Activated T-helper 17 cell treated with anti-CD3 and anti-CD28 coated beads, Interleukin-2, amount 50 U/mL, for 72 hours (primary cell): ENCODE measurements at regions not wholly inside any gene's neighbourhood (a gene's known extent, or its start where the extent isn't known, plus 50 kb on each side); places are given as distances from the start of the nearest gene placed in this dataset.
A peak's percentile ranks its signal among the peaks of the same experiment; 100 is the strongest.

ENCODE experiments used
- ATAC-seq: fragments of 150-1000 bp; cut with Tn5 transposase; replicated peaks from 2 replicates; pipeline ENCODE4 v1.10.0; 2021; ENCODE audit warnings: mild to moderate bottlenecking, moderate library complexity
- H3K27ac Mint-ChIP-seq: one replicate; pipeline ENCODE4 v1.8.0; 2022; ENCODE audit warnings: mixed read lengths
- H3K27me3 Mint-ChIP-seq: one replicate; pipeline ENCODE4 v1.8.0; 2022; ENCODE audit warnings: mixed read lengths
- H3K36me3 Mint-ChIP-seq: one replicate; pipeline ENCODE4 v1.8.0; 2022; ENCODE audit warnings: low read depth, mild to moderate bottlenecking, mixed read lengths
- H3K4me1 Mint-ChIP-seq: one replicate; pipeline ENCODE4 v1.8.0; 2022; ENCODE audit warnings: mixed read lengths
- H3K4me3 Mint-ChIP-seq: one replicate; pipeline ENCODE4 v1.8.0; 2022; ENCODE audit warnings: mild to moderate bottlenecking, mixed read lengths
- H3K9me3 Mint-ChIP-seq: one replicate; pipeline ENCODE4 v1.8.0; 2022; ENCODE audit warnings: mixed read lengths

- Mint-ChIP-seq H3K4me3 (no peak overlapping the region), H3K27ac (no peak overlapping the region), H3K4me1 (peaks cover 22% of the 10 kb centered on the region), H3K36me3 (peaks cover 6% of the 10 kb centered on the region), H3K27me3 (no peaks in the 10 kb centered on the region), H3K9me3 (no peaks in the 10 kb centered on the region)
- ATAC-seq: no peak
Observed at GRCh38 chr13:74032325-74032724, 101.9 kb downstream of the KLF12 start.

- H3K27ac Mint-ChIP-seq: peak overlapping the region; percentile 80
- peaks cover 36% of the 10 kb centered on the region for H3K4me1 Mint-ChIP-seq
- H3K36me3 Mint-ChIP-seq: peaks cover 15% of the 10 kb centered on the region
- H3K9me3 Mint-ChIP-seq: peaks cover 4% of the 10 kb centered on the region
- H3K4me3 Mint-ChIP-seq: peak overlapping the region; percentile 82
- ATAC-seq: no peak
- H3K27me3 Mint-ChIP-seq: no peaks in the 10 kb centered on the region
Observed at GRCh38 chr13:74027161-74027779, 106.9 kb downstream of the KLF12 start.

GRCh38 chr13:74026753-74027152, 107.5 kb downstream of the KLF12 start:
- peak overlapping the region; percentile 82 for H3K4me3 Mint-ChIP-seq
- ATAC-seq: peak; percentile 97
- no peaks in the 10 kb centered on the region for H3K27me3 Mint-ChIP-seq
- peaks cover 4% of the 10 kb centered on the region for H3K9me3 Mint-ChIP-seq
- H3K4me1 Mint-ChIP-seq: peaks cover 35% of the 10 kb centered on the region
- peak overlapping the region; percentile 80 for H3K27ac Mint-ChIP-seq
- H3K36me3 Mint-ChIP-seq: peaks cover 20% of the 10 kb centered on the region

DNA sequence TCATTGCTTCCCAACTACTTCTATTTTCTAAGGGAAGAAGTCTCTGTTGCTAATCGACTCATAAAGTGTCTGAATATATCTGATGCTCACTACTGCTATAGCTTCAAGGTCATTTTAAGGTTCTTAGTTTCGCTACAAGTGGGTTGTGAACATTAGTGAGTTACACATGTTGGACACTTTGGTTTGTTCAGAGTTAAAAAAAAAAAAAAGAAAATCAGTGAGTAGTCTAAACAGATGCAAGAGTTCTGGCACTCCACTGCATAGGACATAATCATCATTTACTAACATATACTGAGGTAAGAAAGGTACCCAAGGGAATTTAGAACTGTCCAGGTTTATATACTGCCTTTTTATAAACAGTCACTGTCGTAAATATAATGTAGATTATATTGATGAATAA, 108.8 kb downstream of the KLF12 start:
- Mint-ChIP-seq H3K4me3 (peak overlapping the region; percentile 54), H3K36me3 (peaks cover 22% of the 10 kb centered on the region), H3K9me3 (peaks cover 4% of the 10 kb centered on the region), H3K27me3 (no peaks in the 10 kb centered on the region), H3K4me1 (peaks cover 36% of the 10 kb centered on the region), H3K27ac (no peak overlapping the region)
- peak; percentile 31 for ATAC-seq

GRCh38 chr13:74024856-74025255, 109.3 kb downstream of the KLF12 start:
- Mint-ChIP-seq H3K27ac (no peak overlapping the region), H3K36me3 (peaks cover 26% of the 10 kb centered on the region), H3K27me3 (no peaks in the 10 kb centered on the region), H3K4me1 (peaks cover 37% of the 10 kb centered on the region), H3K9me3 (peaks cover 6% of the 10 kb centered on the region), H3K4me3 (peak overlapping the region; percentile 54)
- peak; percentile 44 for ATAC-seq

DNA sequence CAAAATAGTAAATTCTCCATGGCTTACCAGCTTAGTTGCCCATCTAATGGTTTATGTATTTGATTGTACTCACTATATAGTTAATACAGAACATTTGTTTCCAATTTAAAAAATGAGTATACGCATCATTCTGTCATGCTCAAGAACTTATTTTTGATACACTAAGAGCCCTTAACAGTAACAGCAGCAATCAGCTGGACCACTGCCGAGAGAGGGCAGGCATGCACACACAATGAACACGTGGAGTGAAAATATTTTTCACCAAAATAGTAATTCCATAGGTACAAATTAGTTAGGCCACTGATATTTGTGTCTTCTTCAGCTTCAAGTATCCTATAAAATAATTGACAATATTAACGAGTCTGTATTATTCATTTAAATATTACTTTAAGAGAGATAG, 109.9 kb downstream of the KLF12 start:
- Mint-ChIP-seq H3K27me3 (no peaks in the 10 kb centered on the region), H3K4me1 (peaks cover 32% of the 10 kb centered on the region), H3K4me3 (no peak overlapping the region), H3K9me3 (peaks cover 6% of the 10 kb centered on the region), H3K27ac (no peak overlapping the region), H3K36me3 (peaks cover 26% of the 10 kb centered on the region)
- ATAC-seq: no peak

DNA sequence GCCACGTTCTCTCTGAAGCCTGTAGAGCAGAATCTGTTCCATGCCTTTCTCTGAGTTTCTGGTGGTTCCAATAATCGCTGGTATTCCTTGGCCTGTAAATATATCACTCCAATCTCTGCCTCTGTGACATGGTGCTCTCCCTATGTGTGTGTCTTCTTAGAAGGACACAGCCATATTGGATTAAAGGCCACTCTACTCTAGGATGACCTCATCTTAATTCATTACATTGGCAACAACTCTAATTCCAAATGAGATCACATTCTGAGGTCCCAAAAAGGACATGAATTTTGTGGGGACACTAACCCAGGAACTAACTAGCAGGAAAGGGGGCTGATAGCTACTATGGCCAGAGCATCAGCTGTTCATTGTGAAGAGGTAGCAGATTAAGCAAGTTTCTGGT, 110.7 kb downstream of the KLF12 start:
- no peak overlapping the region for H3K4me3 Mint-ChIP-seq
- no peaks in the 10 kb centered on the region for H3K27me3 Mint-ChIP-seq
- no peak for ATAC-seq
- H3K36me3 Mint-ChIP-seq: peaks cover 26% of the 10 kb centered on the region
- H3K9me3 Mint-ChIP-seq: peaks cover 6% of the 10 kb centered on the region
- peaks cover 32% of the 10 kb centered on the region for H3K4me1 Mint-ChIP-seq
- no peak overlapping the region for H3K27ac Mint-ChIP-seq

GRCh38 chr13:74021505-74021904, 112.7 kb downstream of the KLF12 start:
- no peaks in the 10 kb centered on the region for H3K27me3 Mint-ChIP-seq
- H3K4me3 Mint-ChIP-seq: no peak overlapping the region
- H3K36me3 Mint-ChIP-seq: peaks cover 26% of the 10 kb centered on the region
- no peak overlapping the region for H3K27ac Mint-ChIP-seq
- peaks cover 25% of the 10 kb centered on the region for H3K4me1 Mint-ChIP-seq
- ATAC-seq: no peak
- H3K9me3 Mint-ChIP-seq: peaks cover 6% of the 10 kb centered on the region

GRCh38 chr13:74018062-74018431, 116.2 kb downstream of the KLF12 start:
- Mint-ChIP-seq H3K27ac (no peak overlapping the region), H3K27me3 (no peaks in the 10 kb centered on the region)

DNA sequence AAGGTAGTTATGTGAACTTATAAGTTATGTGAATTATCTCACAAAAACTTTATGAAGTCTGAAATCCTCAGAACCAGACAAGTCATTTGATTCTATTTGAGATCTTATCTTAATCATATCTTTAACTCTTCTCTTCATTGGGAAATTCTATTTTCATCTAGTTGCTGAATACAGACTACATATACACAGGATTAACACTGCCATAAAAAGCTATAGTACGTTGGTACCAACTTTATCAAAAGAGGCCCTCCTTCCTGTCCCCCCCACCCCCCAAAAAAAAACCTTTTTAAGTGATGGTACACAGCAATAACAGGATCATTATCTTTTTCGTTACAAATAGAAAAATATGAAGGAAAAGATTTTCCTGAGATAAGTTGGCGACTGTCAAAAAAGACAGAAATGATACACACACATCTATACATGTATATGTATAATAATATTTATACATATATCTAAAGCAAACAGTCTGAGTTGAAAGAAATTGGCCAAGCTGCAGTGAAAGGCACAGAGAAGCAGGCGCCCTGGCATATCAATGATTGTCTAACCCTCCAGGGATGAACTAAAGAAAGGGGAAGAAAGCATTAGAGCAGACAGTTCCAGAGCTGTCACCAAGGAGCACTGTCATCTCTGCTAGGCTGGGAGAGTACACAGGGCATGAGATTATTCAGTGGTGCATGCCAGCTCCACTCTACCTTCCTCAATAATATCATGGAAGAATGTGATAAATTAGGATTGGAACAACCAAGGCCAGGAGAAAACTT, 116.7 kb downstream of the KLF12 start:
- Mint-ChIP-seq H3K27me3 (no peaks in the 10 kb centered on the region), H3K4me1 (peaks cover 15% of the 10 kb centered on the region), H3K36me3 (peaks cover 13% of the 10 kb centered on the region), H3K9me3 (peaks cover 3% of the 10 kb centered on the region), H3K4me3 (no peak overlapping the region), H3K27ac (no peak overlapping the region)
- no peak for ATAC-seq

More at GRCh38 chr13:74018062-74018431, 116.2 kb downstream of the KLF12 start:
- ATAC-seq: no peak
- Mint-ChIP-seq H3K36me3 (peaks cover 18% of the 10 kb centered on the region), H3K4me3 (no peak overlapping the region), H3K9me3 (peaks cover 3% of the 10 kb centered on the region), H3K4me1 (peaks cover 20% of the 10 kb centered on the region)

GRCh38 chr13:74015137-74015536, 119.1 kb downstream of the KLF12 start:
- no peak overlapping the region for H3K4me3 Mint-ChIP-seq

DNA sequence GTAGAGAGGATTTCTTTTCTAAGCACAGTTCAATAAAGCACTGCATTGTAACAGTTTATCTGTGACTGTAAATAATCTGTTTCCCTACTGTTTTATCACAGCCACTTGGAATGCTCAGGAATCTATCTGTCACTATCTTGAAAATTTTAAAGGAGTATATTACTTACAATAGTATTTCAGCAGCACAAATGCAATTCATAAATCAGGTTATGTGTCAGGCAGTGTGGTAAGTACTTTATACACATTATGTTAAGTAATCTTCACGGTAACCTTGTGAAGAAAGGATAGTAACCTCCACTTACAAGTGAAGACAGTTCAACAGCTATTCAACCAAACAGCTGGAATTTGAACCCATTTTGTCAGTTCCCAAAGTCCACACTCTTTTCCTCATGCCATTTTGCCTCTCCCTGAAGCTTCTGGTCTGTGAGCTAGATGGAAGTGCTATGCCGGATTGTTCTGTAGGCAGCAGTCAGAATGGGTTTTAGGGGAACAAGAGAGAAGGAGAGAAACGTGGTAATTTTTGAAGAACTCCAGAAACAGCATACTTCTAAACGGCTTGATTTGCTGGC, 125.0 kb downstream of the KLF12 start:
- Mint-ChIP-seq H3K4me3 (no peak overlapping the region), H3K9me3 (no peaks in the 10 kb centered on the region), H3K36me3 (peaks cover 11% of the 10 kb centered on the region), H3K27ac (no peak overlapping the region), H3K4me1 (peaks cover 12% of the 10 kb centered on the region), H3K27me3 (no peaks in the 10 kb centered on the region)
- ATAC-seq: no peak

More at GRCh38 chr13:74015137-74015536, 119.1 kb downstream of the KLF12 start:
- Mint-ChIP-seq H3K9me3 (peaks cover under 1% of the 10 kb centered on the region), H3K4me1 (peaks cover 12% of the 10 kb centered on the region), H3K27ac (no peak overlapping the region), H3K27me3 (no peaks in the 10 kb centered on the region), H3K36me3 (peaks cover 1% of the 10 kb centered on the region)
- ATAC-seq: no peak

DNA sequence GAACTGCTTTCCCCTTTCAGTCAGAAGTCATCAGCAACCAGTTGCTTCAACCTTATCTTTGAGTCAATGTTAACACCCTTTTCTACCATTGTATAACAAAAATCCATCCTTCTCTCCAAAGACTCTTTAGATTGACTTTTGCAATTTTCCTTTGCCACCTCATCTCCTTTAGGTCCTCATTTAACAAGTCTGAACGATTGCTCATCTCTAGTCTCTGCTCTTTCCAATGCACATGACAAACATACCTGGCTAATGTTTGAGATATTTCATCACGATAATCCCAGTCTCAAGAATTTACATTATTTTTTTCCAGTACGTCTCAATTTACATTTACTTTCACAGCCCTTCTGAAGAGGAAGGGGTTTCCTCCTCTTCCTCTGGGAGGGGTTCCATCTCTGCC, 127.5 kb downstream of the KLF12 start:
- Mint-ChIP-seq H3K36me3 (peaks cover 11% of the 10 kb centered on the region), H3K27me3 (no peaks in the 10 kb centered on the region), H3K4me1 (peaks cover 12% of the 10 kb centered on the region), H3K9me3 (no peaks in the 10 kb centered on the region), H3K4me3 (no peak overlapping the region), H3K27ac (peak overlapping the region; percentile 6)
- no peak for ATAC-seq

DNA sequence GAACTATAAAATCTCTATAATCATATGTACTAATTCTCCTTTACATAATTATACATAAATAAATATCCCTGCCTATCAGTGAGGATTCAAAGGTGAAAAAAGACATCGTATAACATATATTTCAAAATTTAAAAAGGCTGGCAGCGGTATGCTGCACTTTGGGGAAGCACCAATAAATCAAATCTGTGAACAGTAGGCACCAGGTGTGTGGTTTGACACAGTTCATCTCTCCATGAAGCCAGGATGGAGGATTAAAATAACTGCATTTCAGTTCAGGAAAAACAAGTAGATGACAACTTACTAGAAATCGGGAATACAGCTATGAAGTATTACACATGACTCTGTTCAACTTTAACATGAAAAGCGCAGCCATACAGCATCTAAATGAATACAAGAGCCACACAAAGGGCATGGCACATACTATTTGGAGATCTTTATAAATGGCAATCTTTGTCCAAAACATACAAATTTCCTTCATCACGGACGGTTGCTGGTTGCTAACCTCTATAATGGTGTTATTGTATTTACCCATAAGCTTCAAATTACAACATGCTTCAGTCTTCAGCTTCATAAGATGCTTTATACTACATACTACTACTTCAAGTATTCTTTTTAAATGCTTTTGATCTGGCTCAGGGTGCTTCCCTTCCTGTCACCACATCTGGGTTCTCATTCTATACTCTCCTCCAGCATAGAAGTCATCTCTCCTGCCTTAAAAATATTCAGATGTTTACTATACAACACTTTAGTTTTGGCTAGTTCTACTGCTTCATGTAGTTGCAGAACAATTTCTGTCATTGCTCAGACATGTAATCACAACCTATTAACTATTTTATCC, 128.7 kb downstream of the KLF12 start:
- Mint-ChIP-seq H3K27ac (no peak overlapping the region), H3K4me3 (no peak overlapping the region), H3K4me1 (peaks cover 16% of the 10 kb centered on the region), H3K27me3 (no peaks in the 10 kb centered on the region), H3K9me3 (no peaks in the 10 kb centered on the region), H3K36me3 (peaks cover 11% of the 10 kb centered on the region)
- no peak for ATAC-seq
